Loucy (cell line): ENCODE measurements at regions not wholly inside any gene's neighbourhood (a gene's known extent, or its start where the extent isn't known, plus 50 kb on each side); places are given as distances from the start of the nearest gene placed in this dataset.

Source experiments
- H2AFZ ChIP-seq: fragments of 200-600 bp; sonication (generic); 2 replicates; pipeline ENCODE4 v1.6.0; 2016; ENCODE audit warnings: antibody characterized with exemption, mild to moderate bottlenecking, low read length, moderate library complexity
- H3F3A ChIP-seq: fragments of 200-600 bp; 2 replicates; pipeline ENCODE4 v1.6.0; 2016; ENCODE audit warnings: antibody characterized with exemption, low read depth, mild to moderate bottlenecking
- H3K27me3 ChIP-seq: fragments of 200-600 bp; sonication (generic); 2 replicates; pipeline ENCODE4 v1.6.1; 2014; ENCODE audit warnings: low read length, mild to moderate bottlenecking; ENCODE audit not compliant: insufficient read depth, poor library complexity, severe bottlenecking
- H3K36me3 ChIP-seq: fragments of 200-600 bp; sonication (generic); 2 replicates; pipeline ENCODE4 v1.6.1; 2016; ENCODE audit warnings: low read length; ENCODE audit not compliant: insufficient read depth
- H3K4me1 ChIP-seq: fragments of 200-600 bp; sonication (generic); 2 replicates; pipeline ENCODE4 v1.5.1; 2014; ENCODE audit warnings: low read length, mild to moderate bottlenecking; ENCODE audit not compliant: insufficient read depth, poor library complexity, severe bottlenecking
- H3K4me2 ChIP-seq: fragments of 200-600 bp; sonication (generic); 2 replicates; pipeline ENCODE4 v1.6.0; 2014; ENCODE audit warnings: antibody characterized with exemption, low read length, low read depth, mild to moderate bottlenecking; ENCODE audit not compliant: poor library complexity, severe bottlenecking
- H3K4me3 ChIP-seq: fragments of 200-600 bp; sonication (generic); 2 replicates; pipeline ENCODE4 v1.5.1; 2014; ENCODE audit warnings: low read length, mild to moderate bottlenecking, mixed read lengths; ENCODE audit not compliant: poor library complexity, severe bottlenecking
- H3K79me2 ChIP-seq: fragments of 200-600 bp; sonication (generic); 2 replicates; pipeline ENCODE4 v1.6.1; 2014; ENCODE audit warnings: low read length; ENCODE audit not compliant: insufficient read depth
- H3K9ac ChIP-seq: fragments of 200-600 bp; sonication (generic); 2 replicates; pipeline ENCODE4 v1.6.0; 2014; ENCODE audit warnings: mild to moderate bottlenecking, low read depth, low read length, moderate library complexity; ENCODE audit not compliant: poor library complexity, severe bottlenecking
- H3K9me2 ChIP-seq: fragments of 200-600 bp; sonication (generic); replicated peaks from 2 replicates; pipeline ENCODE4 v1.6.1; 2016; ENCODE audit warnings: low read depth, low read length, mixed read lengths
- H3K9me3 ChIP-seq: fragments of 200-600 bp; sonication (generic); 2 replicates; pipeline ENCODE4 v1.6.1; 2014; ENCODE audit warnings: mild to moderate bottlenecking, antibody characterized with exemption, low read length, low read depth; ENCODE audit not compliant: insufficient read depth
- H4K20me1 ChIP-seq: fragments of 200-600 bp; sonication (generic); 2 replicates; pipeline ENCODE4 v1.6.0; 2014; ENCODE audit warnings: antibody characterized with exemption, low read length, mild to moderate bottlenecking; ENCODE audit not compliant: insufficient read depth, poor library complexity, severe bottlenecking
- CTCF ChIP-seq: fragments of 200-600 bp; sonication (generic); conservative IDR thresholded peaks from 2 replicates; pipeline ENCODE4 v1.5.1; 2014; ENCODE audit warnings: mild to moderate bottlenecking, antibody characterized with exemption, low read length
- EZH2phosphoT487 ChIP-seq: fragments of 200-600 bp; IDR thresholded peaks from 2 replicates; pipeline ENCODE4 v1.6.1; 2018; ENCODE audit warnings: antibody characterized with exemption, mild to moderate bottlenecking, moderate library complexity, borderline replicate concordance

- Histone ChIP-seq H4K20me1 (no peaks in the 10 kb centered on the region), H3F3A (no peaks in the 10 kb centered on the region), H3K9me3 (no peaks in the 10 kb centered on the region), H3K27me3 (no peaks in the 10 kb centered on the region), H3K4me1 (no peaks in the 10 kb centered on the region), H3K79me2 (no peaks in the 10 kb centered on the region), H3K4me3 (no peak overlapping the region), H3K9me2 (no peaks in the 10 kb centered on the region), H3K36me3 (no peaks in the 10 kb centered on the region), H2AFZ (no peak overlapping the region), H3K4me2 (no peak overlapping the region), H3K9ac (no peak overlapping the region)
- no peak for TF ChIP-seq EZH2phosphoT487
- TF ChIP-seq CTCF = no peak
Measured at GRCh38 chr15:62337934-62338333, 172.8 kb upstream of the C2CD4B start.

- Histone ChIP-seq H3K4me3 (no peak overlapping the region), H3K9me3 (no peaks in the 10 kb centered on the region)
Measured at GRCh38 chr15:62338497-62338896, 173.4 kb upstream of the C2CD4B start.

GRCh38 chr15:62342959-62343358 lies 177.9 kb upstream of the C2CD4B start:
- no peaks in the 10 kb centered on the region for H3K79me2 ChIP-seq
- H3K9me3 ChIP-seq = no peaks in the 10 kb centered on the region
- no peaks in the 10 kb centered on the region for H3K36me3 ChIP-seq
- no peak overlapping the region for H3K4me3 ChIP-seq
- no peaks in the 10 kb centered on the region for H3K4me1 ChIP-seq
- H3K27me3 ChIP-seq = no peaks in the 10 kb centered on the region
- H3F3A ChIP-seq = no peaks in the 10 kb centered on the region
- H2AFZ ChIP-seq = peak overlapping the region; percentile 45; the same call in 1 of the 2 replicates
- no peak overlapping the region for H3K4me2 ChIP-seq
- no peaks in the 10 kb centered on the region for H3K9me2 ChIP-seq
- H4K20me1 ChIP-seq = no peaks in the 10 kb centered on the region
- no peak overlapping the region for H3K9ac ChIP-seq
- TF ChIP-seq EZH2phosphoT487 = no peak
- TF ChIP-seq CTCF = no peak

More at GRCh38 chr15:62338497-62338896, 173.4 kb upstream of the C2CD4B start:
- no peak overlapping the region for H3K4me2 ChIP-seq
- no peaks in the 10 kb centered on the region for H3K79me2 ChIP-seq
- H3K9ac ChIP-seq = no peak overlapping the region
- H3K9me2 ChIP-seq = no peaks in the 10 kb centered on the region
- no peak for TF ChIP-seq EZH2phosphoT487
- H4K20me1 ChIP-seq = no peaks in the 10 kb centered on the region
- H2AFZ ChIP-seq = no peak overlapping the region
- H3K36me3 ChIP-seq = no peaks in the 10 kb centered on the region
- no peaks in the 10 kb centered on the region for H3F3A ChIP-seq
- H3K4me1 ChIP-seq = no peaks in the 10 kb centered on the region
- no peaks in the 10 kb centered on the region for H3K27me3 ChIP-seq

GRCh38 chr15:62343397-62343796 lies 178.3 kb upstream of the C2CD4B start:
- Histone ChIP-seq H3K4me1 (no peaks in the 10 kb centered on the region), H3K9me3 (no peaks in the 10 kb centered on the region), H3K27me3 (no peaks in the 10 kb centered on the region), H3K79me2 (no peaks in the 10 kb centered on the region), H3F3A (no peaks in the 10 kb centered on the region), H3K36me3 (no peaks in the 10 kb centered on the region), H4K20me1 (no peaks in the 10 kb centered on the region), H3K4me3 (no peak overlapping the region), H3K9ac (no peak overlapping the region), H3K9me2 (no peaks in the 10 kb centered on the region), H3K4me2 (no peak overlapping the region), H2AFZ (peak overlapping the region; percentile 48; the same call in 1 of the 2 replicates)
- TF ChIP-seq CTCF (no peak), EZH2phosphoT487 (no peak)
